Astrocyte (in vitro differentiated cells and primary cell): ENCODE measurements at regions not wholly inside any gene's neighbourhood (a gene's known extent, or its start where the extent isn't known, plus 50 kb on each side); places are given as distances from the start of the nearest gene placed in this dataset.

Source experiments
- EZH2 ChIP-seq: IDR thresholded peaks from 2 replicates; pipeline ENCODE4 v1.6.1; 2012; ENCODE audit warnings: mild to moderate bottlenecking, low read length, inconsistent platforms; ENCODE audit not compliant: insufficient read depth
- TF ChIP-seq, protein P1 (sequence below): IDR thresholded peaks from 2 replicates; pipeline ENCODE4 v1.5.1; 2011; ENCODE audit warnings: low read depth, mild to moderate bottlenecking, inconsistent platforms, low read length, moderate library complexity; ENCODE audit not compliant: insufficient read depth

- TF ChIP-seq, protein P1, sequence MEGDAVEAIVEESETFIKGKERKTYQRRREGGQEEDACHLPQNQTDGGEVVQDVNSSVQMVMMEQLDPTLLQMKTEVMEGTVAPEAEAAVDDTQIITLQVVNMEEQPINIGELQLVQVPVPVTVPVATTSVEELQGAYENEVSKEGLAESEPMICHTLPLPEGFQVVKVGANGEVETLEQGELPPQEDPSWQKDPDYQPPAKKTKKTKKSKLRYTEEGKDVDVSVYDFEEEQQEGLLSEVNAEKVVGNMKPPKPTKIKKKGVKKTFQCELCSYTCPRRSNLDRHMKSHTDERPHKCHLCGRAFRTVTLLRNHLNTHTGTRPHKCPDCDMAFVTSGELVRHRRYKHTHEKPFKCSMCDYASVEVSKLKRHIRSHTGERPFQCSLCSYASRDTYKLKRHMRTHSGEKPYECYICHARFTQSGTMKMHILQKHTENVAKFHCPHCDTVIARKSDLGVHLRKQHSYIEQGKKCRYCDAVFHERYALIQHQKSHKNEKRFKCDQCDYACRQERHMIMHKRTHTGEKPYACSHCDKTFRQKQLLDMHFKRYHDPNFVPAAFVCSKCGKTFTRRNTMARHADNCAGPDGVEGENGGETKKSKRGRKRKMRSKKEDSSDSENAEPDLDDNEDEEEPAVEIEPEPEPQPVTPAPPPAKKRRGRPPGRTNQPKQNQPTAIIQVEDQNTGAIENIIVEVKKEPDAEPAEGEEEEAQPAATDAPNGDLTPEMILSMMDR, result no peak
- no peak for TF ChIP-seq EZH2
Measured at GRCh38 chr10:130265542-130265941, 129.4 kb downstream of the GLRX3 start.
